SK-N-MC (cell line): ENCODE measurements at regions not wholly inside any gene's neighbourhood (a gene's known extent, or its start where the extent isn't known, plus 50 kb on each side); places are given as distances from the start of the nearest gene placed in this dataset.

Experiments
- EZH2 ChIP-seq: fragments of 200-600 bp; sonication (generic); IDR thresholded peaks from one replicate; pipeline ENCODE4 v1.6.1; 2017; ENCODE audit warnings: antibody characterized with exemption
- POLR2AphosphoS5 ChIP-seq: IDR thresholded peaks from 2 replicates; pipeline ENCODE4 v1.6.1; 2012; ENCODE audit warnings: mild to moderate bottlenecking, low read depth, low read length, borderline replicate concordance

- TF ChIP-seq EZH2 (no peak), POLR2AphosphoS5 (no peak)
Observed at GRCh38 chrX:122667667-122668066, 516.4 kb upstream of the GRIA3 start.
